ENCODE measurements at regions not wholly inside any gene's neighbourhood (a gene's known extent, or its start where the extent isn't known, plus 50 kb on each side); places are given as distances from the start of the nearest gene placed in this dataset.

DNA sequence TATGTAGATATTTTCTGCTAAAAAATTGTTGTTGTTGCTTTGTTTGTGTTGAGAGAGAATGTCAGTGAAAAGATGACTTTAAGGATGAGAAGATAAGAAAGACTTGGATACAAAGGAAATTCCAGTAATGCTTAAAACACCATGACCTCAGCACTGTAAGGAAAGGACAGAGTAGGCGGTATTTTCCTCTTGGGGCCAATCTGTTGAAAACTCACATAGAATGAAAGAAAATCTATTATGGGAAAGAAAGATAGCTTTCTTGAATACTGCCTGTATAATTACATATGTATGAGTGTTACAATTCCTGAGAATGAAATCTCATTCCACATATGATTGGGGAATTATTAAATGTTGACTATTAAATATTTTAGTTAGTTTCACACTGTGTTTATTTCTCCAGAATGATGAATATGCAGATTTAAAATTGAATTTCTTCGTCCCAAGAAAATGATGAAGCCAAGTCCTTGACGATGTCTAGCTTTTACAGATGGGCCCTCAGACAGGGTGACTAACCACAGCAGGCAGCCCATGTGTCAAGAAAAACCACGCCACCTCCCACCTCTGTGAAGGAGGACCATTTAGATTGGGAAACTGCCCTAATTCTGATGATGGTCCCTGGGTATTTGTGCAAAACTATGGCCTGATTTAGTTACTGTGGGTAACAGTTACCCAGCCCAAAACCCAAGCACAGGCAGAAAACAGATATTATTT lies 49.7 kb upstream of the LMO4 start:
- no peak for TF ChIP-seq MXI1 (IDR thresholded peaks at IDR 0.05; ENCODE audit: low read depth, low read length)
- TF ChIP-seq EP300 (IDR thresholded peaks at IDR 0.05; ENCODE audit: borderline replicate concordance in 1 of 2, low read depth in 1 of 2, low read length in 1 of 2) = no peak
- TF ChIP-seq, protein P1, sequence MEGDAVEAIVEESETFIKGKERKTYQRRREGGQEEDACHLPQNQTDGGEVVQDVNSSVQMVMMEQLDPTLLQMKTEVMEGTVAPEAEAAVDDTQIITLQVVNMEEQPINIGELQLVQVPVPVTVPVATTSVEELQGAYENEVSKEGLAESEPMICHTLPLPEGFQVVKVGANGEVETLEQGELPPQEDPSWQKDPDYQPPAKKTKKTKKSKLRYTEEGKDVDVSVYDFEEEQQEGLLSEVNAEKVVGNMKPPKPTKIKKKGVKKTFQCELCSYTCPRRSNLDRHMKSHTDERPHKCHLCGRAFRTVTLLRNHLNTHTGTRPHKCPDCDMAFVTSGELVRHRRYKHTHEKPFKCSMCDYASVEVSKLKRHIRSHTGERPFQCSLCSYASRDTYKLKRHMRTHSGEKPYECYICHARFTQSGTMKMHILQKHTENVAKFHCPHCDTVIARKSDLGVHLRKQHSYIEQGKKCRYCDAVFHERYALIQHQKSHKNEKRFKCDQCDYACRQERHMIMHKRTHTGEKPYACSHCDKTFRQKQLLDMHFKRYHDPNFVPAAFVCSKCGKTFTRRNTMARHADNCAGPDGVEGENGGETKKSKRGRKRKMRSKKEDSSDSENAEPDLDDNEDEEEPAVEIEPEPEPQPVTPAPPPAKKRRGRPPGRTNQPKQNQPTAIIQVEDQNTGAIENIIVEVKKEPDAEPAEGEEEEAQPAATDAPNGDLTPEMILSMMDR (IDR thresholded peaks at IDR 0.05) = no peak
- TF ChIP-seq, protein P2, sequence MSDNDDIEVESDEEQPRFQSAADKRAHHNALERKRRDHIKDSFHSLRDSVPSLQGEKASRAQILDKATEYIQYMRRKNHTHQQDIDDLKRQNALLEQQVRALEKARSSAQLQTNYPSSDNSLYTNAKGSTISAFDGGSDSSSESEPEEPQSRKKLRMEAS (IDR thresholded peaks at IDR 0.05; ENCODE audit: low read depth) = no peak

Data from SK-N-SH (cell line).